Islet precursor cell (in vitro differentiated cells): ENCODE measurements at regions not wholly inside any gene's neighbourhood (a gene's known extent, or its start where the extent isn't known, plus 50 kb on each side); places are given as distances from the start of the nearest gene placed in this dataset.
A peak's percentile ranks its signal among the peaks of the same experiment; 100 is the strongest.
"Not testable (repeated sequence)": the region's sequence is repeated elsewhere in the genome, so short reads cannot be mapped to it uniquely, and the experiment has no call there.

Experiments used
- DNase-seq: peaks from one replicate; pipeline ENCODE4 v3.0.0-alpha.2; 2018

DNA sequence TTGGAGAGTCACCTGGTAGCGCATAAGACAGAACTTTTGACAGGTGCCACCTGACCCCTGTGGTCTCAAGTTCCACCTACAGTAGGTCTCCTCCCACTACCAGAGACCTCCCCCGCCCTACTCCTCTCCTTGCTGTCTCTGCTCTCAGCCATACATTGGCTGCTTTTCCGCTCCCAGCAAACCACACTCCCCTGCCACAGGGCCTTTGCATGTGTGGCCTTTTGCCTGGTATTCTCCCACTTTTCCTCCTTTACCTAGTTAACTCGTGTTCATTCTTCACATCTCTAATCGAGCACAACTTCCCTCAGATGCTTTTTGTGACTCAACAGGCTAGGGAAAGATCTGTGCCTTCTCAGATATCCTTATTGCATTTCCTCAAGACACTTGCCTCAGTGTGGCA lies 218.3 kb upstream of the EEF2KMT start:
- no peak for DNase-seq

GRCh38 chr16:5314377-5314776 lies 216.8 kb upstream of the EEF2KMT start:
- no peak for DNase-seq

DNA sequence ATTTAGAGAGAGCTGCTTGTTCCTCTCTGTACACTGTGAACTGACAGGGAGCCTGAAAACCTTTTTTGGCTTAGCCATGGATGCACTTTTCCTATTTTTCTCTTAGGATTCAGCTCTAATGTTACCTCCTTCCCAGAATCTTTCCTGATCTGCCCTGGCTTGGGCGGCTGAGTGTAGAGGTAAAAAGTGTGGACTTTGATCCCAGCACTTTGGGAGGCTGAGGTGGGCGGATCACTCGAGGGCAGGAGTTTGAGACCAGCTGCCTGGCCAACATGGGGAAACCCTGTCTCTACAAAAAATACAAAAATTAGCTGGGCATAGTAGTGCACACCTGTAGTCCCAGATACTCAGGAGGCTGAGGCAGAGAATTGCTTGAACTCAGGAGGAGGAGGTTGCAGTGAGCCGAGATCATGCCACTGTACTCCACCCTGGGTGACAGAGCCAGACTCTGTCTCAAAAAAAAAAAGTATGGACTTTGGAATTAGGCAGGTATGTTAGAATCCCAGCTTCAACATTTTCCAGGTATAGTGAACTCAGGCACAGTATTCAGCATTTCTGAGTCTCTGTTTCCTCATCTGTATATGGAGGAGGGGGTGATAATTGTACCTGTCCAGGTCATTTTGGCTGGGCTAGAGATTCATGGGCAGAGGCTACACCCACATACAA lies 212.5 kb upstream of the EEF2KMT start:
- DNase-seq = no peak

GRCh38 chr16:5305023-5305422 lies 207.4 kb upstream of the EEF2KMT start:
- DNase-seq = no peak

DNA sequence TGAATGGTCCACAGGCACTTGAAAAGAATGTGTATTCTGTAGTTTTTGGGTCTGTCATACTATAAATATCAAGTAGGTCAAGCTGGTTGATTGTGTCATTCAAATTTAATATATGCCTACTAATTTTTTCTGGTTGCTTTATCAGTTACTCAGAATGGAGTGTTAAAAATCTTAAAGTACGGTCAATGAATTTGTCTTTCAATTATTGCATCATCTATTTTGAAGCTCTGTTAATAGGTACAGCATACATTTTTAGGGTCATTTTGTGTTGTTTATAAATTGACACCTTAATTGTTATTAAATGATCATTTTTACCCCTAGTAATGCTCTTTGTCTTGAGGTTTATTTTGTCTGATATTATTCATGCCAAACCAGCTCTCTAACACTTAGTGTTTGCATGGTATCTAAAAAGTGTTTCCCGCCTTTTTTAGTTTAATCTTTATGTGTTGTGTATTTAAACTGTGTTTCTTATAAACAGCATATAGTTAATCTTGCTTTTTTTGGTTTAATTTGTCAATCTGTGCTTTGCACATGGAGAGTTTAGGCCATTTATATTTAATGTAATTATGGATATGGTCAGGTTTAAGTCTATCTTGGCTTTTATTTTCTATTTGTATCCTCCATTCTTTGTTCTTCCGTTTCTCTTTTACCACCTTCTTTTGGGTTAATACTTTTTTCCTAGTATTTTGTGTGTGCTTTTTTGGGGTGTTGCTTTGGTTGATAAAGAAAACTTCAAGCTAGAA lies 204.9 kb upstream of the EEF2KMT start:
- no peak for DNase-seq

GRCh38 chr16:5298202-5298601 lies 200.6 kb upstream of the EEF2KMT start:
- no peak for DNase-seq

GRCh38 chr16:5296176-5296575 lies 198.6 kb upstream of the EEF2KMT start:
- no peak for DNase-seq

- DNase-seq = not testable (repeated sequence)
Measured at GRCh38 chr16:5295304-5295703, 197.7 kb upstream of the EEF2KMT start.

DNA sequence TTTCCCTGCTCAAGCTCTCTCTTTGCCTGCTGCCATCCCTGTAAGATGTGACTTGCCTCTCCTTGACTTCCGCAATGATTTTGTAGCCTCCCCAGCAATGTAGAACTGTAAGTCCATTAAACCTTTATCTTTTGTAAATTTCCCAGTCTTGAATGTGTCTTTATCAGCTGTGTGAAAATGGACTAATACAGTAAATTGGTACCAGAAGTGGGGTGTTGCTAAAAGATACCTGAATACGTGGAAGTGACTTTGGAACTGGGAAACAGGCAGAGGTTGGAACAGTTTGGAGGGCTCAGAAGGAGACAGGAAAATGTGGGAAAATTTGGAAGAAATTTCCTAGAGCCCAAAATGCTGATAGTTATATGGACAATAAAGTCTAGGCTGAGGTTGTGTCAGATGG lies 184.6 kb upstream of the EEF2KMT start:
- DNase-seq = not testable (repeated sequence)

GRCh38 chr16:5257462-5257861 lies 159.9 kb upstream of the EEF2KMT start:
- peak; percentile 57 for DNase-seq

DNA sequence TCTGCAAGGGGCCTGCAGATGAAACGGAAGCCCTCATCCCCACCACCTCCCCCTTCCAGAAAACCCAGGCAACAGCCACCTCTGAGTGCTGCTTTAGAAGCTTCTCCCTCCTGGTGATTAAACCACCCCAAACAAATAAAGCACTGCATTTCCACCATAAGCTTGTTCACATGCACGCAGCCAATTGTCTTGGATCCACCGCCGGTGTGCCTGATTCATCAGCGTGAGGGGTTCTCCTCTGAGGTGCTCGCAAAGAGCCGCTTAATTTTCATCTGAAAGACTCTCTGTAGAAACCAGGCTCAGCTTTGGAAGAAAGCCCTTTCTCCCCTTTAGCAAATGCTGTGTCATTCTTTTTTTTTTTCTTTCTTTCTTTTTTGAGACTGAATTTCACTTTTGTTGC lies 155.2 kb upstream of the EEF2KMT start:
- DNase-seq = no peak

DNA sequence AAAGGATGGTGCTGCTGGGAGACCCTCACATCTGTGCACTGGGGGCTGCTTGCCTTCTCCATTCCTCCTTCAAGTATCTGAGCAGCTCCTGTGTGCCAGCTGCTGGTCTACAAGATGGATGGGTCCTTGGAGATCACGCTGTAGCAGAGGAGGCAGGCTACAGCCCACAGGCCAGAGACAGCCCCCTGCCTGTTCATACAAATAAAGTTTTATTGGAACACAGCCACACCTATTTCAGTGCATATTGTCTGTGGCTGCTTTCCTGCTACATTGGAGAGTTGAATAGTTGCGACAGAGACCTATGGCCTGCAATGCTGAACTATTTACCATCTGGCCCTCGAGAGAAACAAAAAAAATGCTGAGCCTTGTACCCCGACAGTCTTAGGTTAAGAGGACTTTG lies 149.8 kb upstream of the EEF2KMT start:
- not testable (repeated sequence) for DNase-seq

- not testable (repeated sequence) for DNase-seq
Measured at GRCh38 chr16:5240278-5240626, 142.7 kb upstream of the EEF2KMT start.

GRCh38 chr16:5239472-5240277 lies 142.1 kb upstream of the EEF2KMT start:
- not testable (repeated sequence) for DNase-seq

GRCh38 chr16:5235119-5235518 lies 137.5 kb upstream of the EEF2KMT start:
- no peak for DNase-seq

DNA sequence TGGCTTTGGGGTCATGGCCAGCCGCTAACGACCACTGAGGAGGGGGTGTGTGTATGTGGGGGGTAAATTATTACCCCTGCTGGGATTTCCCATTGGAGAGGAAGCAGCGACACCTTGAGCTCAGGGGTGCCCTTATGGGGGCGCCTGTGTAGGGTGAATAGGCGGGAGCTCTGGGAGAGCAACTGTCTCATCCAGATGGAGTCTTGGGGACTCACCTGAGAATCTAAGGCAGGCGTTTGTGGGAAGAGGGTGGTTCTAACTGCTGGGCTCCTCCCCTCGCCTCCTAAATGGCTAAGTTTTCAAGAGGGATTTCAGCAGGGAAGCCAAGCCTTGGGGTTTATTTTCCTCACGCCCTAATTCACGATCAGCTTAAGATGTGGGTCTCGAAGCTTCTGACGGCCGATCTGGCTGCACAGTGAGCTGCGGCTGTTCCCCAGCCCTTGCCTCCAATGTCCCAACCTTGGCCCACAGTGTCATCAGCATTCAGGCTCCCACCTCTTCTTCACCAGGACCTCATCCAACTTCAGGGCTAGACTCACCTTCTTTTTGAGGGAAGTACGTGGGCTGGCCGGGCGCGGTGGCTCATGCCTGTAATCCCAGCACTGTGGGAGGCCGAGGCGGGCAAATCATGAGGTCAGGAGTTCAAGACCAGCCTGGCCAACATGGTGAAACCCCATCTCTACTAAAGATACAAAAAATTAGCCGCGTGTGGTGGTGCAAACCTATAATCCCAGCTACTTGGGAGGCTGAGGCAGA lies 136.9 kb upstream of the EEF2KMT start:
- DNase-seq = no peak

- no peak for DNase-seq
Measured at GRCh38 chr16:5231246-5231759, 133.7 kb upstream of the EEF2KMT start.

DNA sequence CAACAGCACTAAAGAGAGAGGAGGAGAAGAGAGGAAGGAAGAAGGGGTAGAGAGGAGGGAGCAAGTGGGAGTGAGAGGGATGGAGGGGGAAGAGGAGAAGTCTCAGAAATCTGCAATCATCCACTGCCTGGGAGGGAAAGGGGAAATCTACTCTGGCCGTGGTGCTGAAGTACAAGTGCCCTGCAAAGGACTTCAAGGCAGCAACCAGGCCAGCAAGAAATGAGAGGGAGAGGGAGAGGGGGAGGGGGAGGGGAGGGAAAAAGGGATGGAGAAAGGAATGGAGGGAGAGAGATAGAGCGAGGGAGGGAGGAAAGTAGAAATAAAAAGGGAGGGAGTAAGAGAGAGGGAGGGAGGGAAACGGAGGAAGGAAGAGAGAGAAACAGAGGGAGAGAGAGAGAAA lies 130.8 kb upstream of the EEF2KMT start:
- DNase-seq = peak; percentile 62

DNA sequence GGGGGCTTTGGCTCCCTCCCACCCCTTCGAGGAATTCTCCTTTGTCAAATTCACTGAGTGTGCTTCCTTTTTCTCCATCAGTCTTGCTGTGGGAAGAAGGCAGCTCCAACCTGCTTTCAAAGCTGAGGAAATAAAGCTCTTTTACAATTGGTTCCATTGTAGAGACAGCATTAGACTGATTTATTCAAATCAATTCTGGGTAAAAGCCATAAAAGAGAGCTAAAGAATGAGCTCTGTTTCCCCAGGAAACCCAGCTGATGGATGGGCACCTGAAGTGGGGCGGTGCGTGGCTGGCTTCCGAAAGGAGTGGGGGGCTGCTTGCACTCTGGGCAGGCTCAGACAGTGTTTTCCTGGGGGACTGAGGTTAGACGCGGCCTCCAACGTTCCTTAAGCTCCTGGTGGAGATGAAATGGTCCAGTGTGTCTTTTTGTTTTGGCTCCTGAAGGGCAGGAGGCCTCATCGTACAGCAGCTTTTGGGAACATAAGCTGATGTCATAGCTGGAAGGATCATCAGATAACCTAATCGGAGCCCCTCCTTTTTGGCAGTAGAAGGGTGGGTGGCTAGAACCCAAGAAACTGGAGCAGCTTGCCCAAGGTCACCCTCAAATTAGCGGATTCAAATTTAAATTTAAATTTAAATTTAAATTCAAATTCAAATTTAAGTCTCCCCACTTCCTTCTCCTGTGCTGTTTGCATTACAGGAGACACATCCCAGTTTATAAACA lies 128.5 kb upstream of the EEF2KMT start:
- no peak for DNase-seq

- no peak for DNase-seq
Measured at GRCh38 chr16:5222761-5223160, 125.2 kb upstream of the EEF2KMT start.

- not testable (repeated sequence) for DNase-seq
Measured at GRCh38 chr16:5221831-5222230, 124.2 kb upstream of the EEF2KMT start.

DNA sequence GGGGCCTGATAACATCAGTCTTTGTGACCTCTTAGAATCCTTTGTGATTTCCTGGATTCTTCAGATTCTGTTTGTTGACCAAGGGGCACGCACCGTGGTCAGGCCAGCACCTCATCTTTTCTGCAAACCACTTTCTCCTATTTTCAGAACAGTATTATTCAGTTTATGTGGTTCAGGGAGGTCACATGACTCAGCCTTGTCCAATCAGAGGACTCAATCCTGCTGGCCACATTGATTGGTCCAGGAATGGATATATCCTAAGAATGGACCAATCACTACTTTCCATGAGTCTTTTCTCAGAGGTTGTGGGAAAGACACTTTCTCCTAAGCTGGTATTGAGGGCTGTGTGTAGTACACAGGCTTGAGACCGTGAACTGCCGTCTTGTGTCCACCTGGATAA lies 123.1 kb upstream of the EEF2KMT start:
- DNase-seq = no peak
